GM19035 (cell line): ENCODE measurements at regions not wholly inside any gene's neighbourhood (a gene's known extent, or its start where the extent isn't known, plus 50 kb on each side); places are given as distances from the start of the nearest gene placed in this dataset.
"Not testable (repeated sequence)": the region's sequence is repeated elsewhere in the genome, so short reads cannot be mapped to it uniquely, and the experiment has no call there.

Experiments
- ATAC-seq: cut with Tn5 transposase; IDR thresholded peaks from one replicate; pipeline ENCODE4 v1.9.1; 2021; ENCODE audit not compliant: unreplicated experiment

GRCh38 chr7:142575351-142575750, 173.9 kb upstream of the PRSS1 start:
- not testable (repeated sequence) for ATAC-seq

- ATAC-seq = no peak
Observed at GRCh38 chr7:142571581-142571980, 177.7 kb upstream of the PRSS1 start.

GRCh38 chr7:142569851-142570250, 179.4 kb upstream of the PRSS1 start:
- no peak for ATAC-seq

- ATAC-seq = no peak
Observed at GRCh38 chr7:142568435-142569097, 180.7 kb upstream of the PRSS1 start.

GRCh38 chr7:142567201-142568075, 181.8 kb upstream of the PRSS1 start:
- ATAC-seq = no peak

- ATAC-seq = no peak
Observed at GRCh38 chr7:142566271-142566670, 183.0 kb upstream of the PRSS1 start.

GRCh38 chr7:142564125-142564524, 185.1 kb upstream of the PRSS1 start:
- not testable (repeated sequence) for ATAC-seq

GRCh38 chr7:142563470-142563869, 185.8 kb upstream of the PRSS1 start:
- ATAC-seq = no peak

- no peak for ATAC-seq
Observed at GRCh38 chr7:142562688-142563087, 186.6 kb upstream of the PRSS1 start.

- not testable (repeated sequence) for ATAC-seq
Observed at GRCh38 chr7:142561396-142561795, 187.9 kb upstream of the PRSS1 start.

- ATAC-seq = not testable (repeated sequence)
Observed at GRCh38 chr7:142560770-142561169, 188.5 kb upstream of the PRSS1 start.

- no peak for ATAC-seq
Observed at GRCh38 chr7:142560166-142560565, 189.1 kb upstream of the PRSS1 start.

GRCh38 chr7:142557971-142558582, 191.2 kb upstream of the PRSS1 start:
- peak; percentile 89 for ATAC-seq

- ATAC-seq = no peak
Observed at GRCh38 chr7:142556740-142557139, 192.5 kb upstream of the PRSS1 start.

- ATAC-seq = no peak
Observed at GRCh38 chr7:142554560-142555532, 194.4 kb upstream of the PRSS1 start.

GRCh38 chr7:142553216-142553615, 196.1 kb upstream of the PRSS1 start:
- no peak for ATAC-seq

GRCh38 chr7:142548978-142549377, 200.3 kb upstream of the PRSS1 start:
- no peak for ATAC-seq

GRCh38 chr7:142546452-142546851, 202.8 kb upstream of the PRSS1 start:
- ATAC-seq = no peak

GRCh38 chr7:142542942-142543341, 206.3 kb upstream of the PRSS1 start:
- ATAC-seq = no peak

- ATAC-seq = no peak
Observed at GRCh38 chr7:142542105-142542504, 207.2 kb upstream of the PRSS1 start.

GRCh38 chr7:142540371-142540770, 208.9 kb upstream of the PRSS1 start:
- ATAC-seq = no peak
